ENCODE measurements at regions not wholly inside any gene's neighbourhood (a gene's known extent, or its start where the extent isn't known, plus 50 kb on each side); places are given as distances from the start of the nearest gene placed in this dataset.

DNA sequence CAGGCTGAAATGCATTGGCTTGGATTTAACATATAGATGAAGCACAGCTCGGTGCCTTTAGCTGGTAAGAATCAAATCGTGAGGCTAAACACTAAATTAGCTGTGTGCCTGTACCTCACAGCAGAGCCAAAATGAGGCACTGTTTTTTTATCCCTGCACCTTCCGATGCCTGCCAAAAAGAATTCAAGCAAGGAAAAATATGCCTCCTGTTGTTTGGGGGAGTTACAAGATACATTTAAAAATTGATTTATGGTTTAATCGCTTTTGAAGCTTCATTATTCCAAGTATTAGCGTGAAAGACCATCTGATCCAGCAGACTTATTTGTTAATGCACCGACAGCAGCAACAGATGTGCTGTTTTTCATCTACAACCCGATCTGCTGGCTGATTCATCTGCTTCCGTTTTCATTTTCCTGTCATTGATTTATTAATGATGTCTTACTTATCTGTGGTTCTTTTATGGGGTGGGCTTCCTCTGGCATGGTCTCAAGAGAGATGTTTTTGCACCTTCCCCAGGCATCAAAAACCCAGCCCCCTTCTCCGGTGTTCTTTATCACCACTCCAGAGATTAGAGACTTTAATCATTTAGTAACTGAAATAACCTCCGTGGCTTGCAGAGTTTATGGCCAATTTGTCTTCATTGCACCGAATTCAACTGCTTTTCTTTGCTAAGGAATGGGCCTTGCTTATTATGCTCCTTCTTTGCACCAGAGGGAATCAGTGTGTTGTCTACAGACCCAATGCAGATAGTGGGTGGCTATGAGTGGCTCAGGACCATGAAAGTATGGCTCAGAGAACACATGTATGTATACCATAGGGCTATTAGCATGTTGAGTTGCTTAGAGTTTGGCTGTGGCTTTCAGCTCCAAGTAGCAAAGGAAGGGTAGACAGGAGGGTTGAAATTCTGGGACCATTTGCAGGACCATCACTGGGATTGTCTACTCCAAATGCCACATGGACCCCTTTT lies 166.8 kb upstream of the TMEM260 start:
- TF ChIP-seq EP300 (IDR thresholded peaks at IDR 0.05) (no peak), POLR2AphosphoS5 (IDR thresholded peaks at IDR 0.05) (no peak), POLR2A (IDR thresholded peaks at IDR 0.05) (no peak)
- TF ChIP-seq, protein P1, sequence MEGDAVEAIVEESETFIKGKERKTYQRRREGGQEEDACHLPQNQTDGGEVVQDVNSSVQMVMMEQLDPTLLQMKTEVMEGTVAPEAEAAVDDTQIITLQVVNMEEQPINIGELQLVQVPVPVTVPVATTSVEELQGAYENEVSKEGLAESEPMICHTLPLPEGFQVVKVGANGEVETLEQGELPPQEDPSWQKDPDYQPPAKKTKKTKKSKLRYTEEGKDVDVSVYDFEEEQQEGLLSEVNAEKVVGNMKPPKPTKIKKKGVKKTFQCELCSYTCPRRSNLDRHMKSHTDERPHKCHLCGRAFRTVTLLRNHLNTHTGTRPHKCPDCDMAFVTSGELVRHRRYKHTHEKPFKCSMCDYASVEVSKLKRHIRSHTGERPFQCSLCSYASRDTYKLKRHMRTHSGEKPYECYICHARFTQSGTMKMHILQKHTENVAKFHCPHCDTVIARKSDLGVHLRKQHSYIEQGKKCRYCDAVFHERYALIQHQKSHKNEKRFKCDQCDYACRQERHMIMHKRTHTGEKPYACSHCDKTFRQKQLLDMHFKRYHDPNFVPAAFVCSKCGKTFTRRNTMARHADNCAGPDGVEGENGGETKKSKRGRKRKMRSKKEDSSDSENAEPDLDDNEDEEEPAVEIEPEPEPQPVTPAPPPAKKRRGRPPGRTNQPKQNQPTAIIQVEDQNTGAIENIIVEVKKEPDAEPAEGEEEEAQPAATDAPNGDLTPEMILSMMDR (IDR thresholded peaks at IDR 0.05), result no peak
- no peaks in the 10 kb centered on the region for H3K9me3 ChIP-seq
- ATAC-seq, result no peak

GRCh38 chr14:56413721-56414120 lies 165.9 kb upstream of the TMEM260 start:
- no peaks in the 10 kb centered on the region for H3K36me3 ChIP-seq
- 80% methylated on average over 1 of the region's 3 CpGs; no CpG with 5 or more reads in 1 of the 2 donors for WGBS, 2 donors (ENCODE audit: low coverage in 1 of 2)
- no peak for ATAC-seq
- H3K4me3 ChIP-seq, result no peak overlapping the region
- no peaks in the 10 kb centered on the region for H3K9me3 ChIP-seq
- TF ChIP-seq POLR2AphosphoS5 (IDR thresholded peaks at IDR 0.05) (no peak), EP300 (IDR thresholded peaks at IDR 0.05) (no peak), POLR2A (IDR thresholded peaks at IDR 0.05) (no peak)
- TF ChIP-seq, protein P1 (IDR thresholded peaks at IDR 0.05), result no peak
- no peak overlapping the region for H3K27ac ChIP-seq
- H3K4me1 ChIP-seq, result peaks cover 0 to 3% (median 0%) of the 10 kb centered on the region in 3 donors
- no peaks in the 10 kb centered on the region for H3K27me3 ChIP-seq

More for the DNA sequence above, 166.8 kb upstream of the TMEM260 start:
- H3K4me1 ChIP-seq, result peaks cover 0 to 3% (median 0%) of the 10 kb centered on the region in 3 donors
- no peaks in the 10 kb centered on the region for H3K36me3 ChIP-seq
- H3K27ac ChIP-seq, result no peak overlapping the region
- 24 to 33% methylated on average over 11 of the region's 11 CpGs for WGBS, 2 donors (ENCODE audit: low coverage in 1 of 2)
- H3K4me3 ChIP-seq, result no peak overlapping the region
- H3K27me3 ChIP-seq, result no peaks in the 10 kb centered on the region

DNA sequence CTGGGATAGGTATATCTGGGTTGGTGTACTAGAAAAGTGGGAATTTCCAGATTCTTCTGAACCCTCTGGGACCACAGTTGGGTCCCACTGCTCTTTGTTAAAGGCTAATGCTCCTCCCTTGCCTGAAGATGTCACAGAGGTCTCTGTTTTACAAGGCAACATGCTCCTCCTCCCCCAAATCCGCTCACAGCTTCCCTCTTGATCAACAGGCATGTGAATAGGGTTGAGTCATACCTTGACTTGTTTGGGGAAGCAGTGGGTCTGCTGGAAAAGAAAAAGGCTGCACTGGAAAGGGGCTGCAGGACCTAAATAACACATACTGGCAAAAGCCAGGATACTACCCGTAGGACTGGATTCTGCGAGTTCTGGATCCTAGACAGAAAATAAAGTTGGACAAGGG lies 165.4 kb upstream of the TMEM260 start:
- TF ChIP-seq EP300 (IDR thresholded peaks at IDR 0.05), result no peak
- TF ChIP-seq POLR2AphosphoS5 (IDR thresholded peaks at IDR 0.05), result no peak
- TF ChIP-seq POLR2A (IDR thresholded peaks at IDR 0.05), result no peak
- TF ChIP-seq, protein P1 (IDR thresholded peaks at IDR 0.05), result no peak
- no peak overlapping the region for H3K27ac ChIP-seq
- WGBS, 2 donors (ENCODE audit: low coverage in 1 of 2), result 92 to 96% methylated on average over 2 of the region's 3 CpGs
- H3K27me3 ChIP-seq, result no peaks in the 10 kb centered on the region
- ATAC-seq, result no peak
- H3K4me1 ChIP-seq, result peaks cover 0 to 3% (median 0%) of the 10 kb centered on the region in 3 donors
- no peaks in the 10 kb centered on the region for H3K9me3 ChIP-seq
- no peaks in the 10 kb centered on the region for H3K36me3 ChIP-seq
- H3K4me3 ChIP-seq, result no peak overlapping the region

DNA sequence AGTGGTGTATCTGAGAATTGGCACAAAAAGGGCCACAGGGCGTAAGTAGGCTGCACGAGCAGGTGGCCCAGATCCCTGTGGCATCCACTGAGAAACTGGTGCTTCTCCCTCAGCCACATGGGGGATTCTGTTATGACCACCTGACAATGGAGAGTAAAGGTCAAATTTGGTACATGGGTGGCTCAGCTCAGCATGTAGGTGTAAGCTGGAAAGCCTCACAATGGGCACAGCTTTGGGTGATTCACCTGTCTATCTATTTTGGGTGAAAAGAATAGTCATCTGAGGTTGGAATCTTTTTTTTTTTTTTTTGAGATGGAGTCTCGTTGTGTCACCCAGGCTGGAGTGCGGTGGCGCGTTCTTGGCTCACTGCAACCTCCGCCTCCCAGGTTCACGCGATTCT lies 163.4 kb upstream of the TMEM260 start:
- peaks cover 0 to 3% (median 0%) of the 10 kb centered on the region in 3 donors for H3K4me1 ChIP-seq
- no peaks in the 10 kb centered on the region for H3K27me3 ChIP-seq
- H3K4me3 ChIP-seq, result no peak overlapping the region
- no peaks in the 10 kb centered on the region for H3K36me3 ChIP-seq
- TF ChIP-seq, protein P1 (IDR thresholded peaks at IDR 0.05), result no peak
- TF ChIP-seq EP300 (IDR thresholded peaks at IDR 0.05) (no peak), POLR2A (IDR thresholded peaks at IDR 0.05) (no peak), POLR2AphosphoS5 (IDR thresholded peaks at IDR 0.05) (no peak)
- 100% methylated on average over 8 of the region's 9 CpGs; no CpG with 5 or more reads in 1 of the 2 donors for WGBS, 2 donors (ENCODE audit: low coverage in 1 of 2)
- no peak for ATAC-seq
- H3K9me3 ChIP-seq, result no peaks in the 10 kb centered on the region
- no peak overlapping the region for H3K27ac ChIP-seq
